ENCODE measurements at regions not wholly inside any gene's neighbourhood (a gene's known extent, or its start where the extent isn't known, plus 50 kb on each side); places are given as distances from the start of the nearest gene placed in this dataset.

DNA sequence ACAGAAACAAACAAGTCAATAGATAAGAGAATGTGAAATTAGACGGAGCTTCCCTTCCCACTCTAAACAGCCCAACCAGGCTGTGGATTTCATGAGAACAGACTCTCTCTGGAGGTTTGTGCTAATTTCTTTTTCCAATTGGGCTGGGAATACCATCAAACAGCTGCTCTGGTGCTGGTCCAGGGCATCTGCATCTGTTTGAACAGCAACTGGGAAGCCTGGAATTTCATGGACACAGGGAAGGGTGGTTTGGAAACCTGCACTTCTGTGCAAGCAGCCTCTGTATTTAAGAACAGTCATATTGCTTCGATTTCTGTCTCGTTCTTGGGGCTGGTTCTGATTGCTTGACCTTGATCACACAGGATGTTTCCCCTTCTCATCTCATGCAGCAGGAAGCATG lies 88.7 kb downstream of the FOXL1 start:
- POLR2A ChIA-PET (ENCODE audit: low non-redundant PET), result no interaction called here
- TF ChIP-seq, protein P1, sequence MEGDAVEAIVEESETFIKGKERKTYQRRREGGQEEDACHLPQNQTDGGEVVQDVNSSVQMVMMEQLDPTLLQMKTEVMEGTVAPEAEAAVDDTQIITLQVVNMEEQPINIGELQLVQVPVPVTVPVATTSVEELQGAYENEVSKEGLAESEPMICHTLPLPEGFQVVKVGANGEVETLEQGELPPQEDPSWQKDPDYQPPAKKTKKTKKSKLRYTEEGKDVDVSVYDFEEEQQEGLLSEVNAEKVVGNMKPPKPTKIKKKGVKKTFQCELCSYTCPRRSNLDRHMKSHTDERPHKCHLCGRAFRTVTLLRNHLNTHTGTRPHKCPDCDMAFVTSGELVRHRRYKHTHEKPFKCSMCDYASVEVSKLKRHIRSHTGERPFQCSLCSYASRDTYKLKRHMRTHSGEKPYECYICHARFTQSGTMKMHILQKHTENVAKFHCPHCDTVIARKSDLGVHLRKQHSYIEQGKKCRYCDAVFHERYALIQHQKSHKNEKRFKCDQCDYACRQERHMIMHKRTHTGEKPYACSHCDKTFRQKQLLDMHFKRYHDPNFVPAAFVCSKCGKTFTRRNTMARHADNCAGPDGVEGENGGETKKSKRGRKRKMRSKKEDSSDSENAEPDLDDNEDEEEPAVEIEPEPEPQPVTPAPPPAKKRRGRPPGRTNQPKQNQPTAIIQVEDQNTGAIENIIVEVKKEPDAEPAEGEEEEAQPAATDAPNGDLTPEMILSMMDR (conservative IDR thresholded peaks at IDR 0.05; ENCODE audit: low read depth), result no peak
- no peak overlapping the region for H3K27ac ChIP-seq
- CTCF ChIA-PET, result no interaction called here
- no peak for DNase-seq (ENCODE audit: low spot score)

DNA sequence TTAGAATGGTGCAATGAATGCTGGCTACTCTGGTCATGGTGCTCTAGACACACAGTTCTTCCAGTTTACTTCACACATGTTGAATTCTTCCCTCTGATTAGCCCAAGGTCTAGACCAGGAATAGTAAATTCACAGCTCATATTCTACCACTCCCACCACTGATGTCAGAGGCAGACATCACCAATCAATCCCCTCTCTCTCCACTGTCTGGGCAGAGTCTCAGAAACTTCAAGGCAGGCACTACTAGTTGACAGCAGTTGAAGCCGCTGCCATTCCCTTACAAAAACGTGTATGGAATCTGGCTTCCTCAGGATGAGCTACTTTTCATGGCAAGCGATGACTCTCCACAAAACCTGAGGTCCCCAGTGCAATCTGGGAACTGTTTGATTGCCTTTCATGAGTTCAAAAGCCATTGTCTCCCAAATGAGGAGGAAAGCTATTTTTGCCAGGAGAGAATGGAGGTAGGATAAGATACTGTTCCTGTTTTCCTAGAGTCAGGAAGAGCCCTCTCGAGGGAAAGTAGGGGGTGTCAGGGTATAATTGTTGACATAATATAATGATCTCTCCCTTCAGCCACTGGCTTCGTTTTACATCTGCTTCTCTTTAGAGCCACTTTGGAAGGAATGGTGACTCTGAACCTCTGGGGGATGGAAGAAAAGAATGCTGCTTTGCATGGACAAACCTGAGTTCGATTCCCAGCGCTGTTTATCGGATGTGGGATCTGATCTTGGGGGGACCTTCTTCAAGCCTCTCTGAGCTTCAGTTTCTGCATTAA lies 90.0 kb downstream of the FOXL1 start:
- CTCF ChIA-PET, result interaction anchor here (0.5 to 0.7 kb wide), 2 partner anchors 9 to 157 kb away, joined by 3 read pairs; no protein-coding TSS in a partner anchor
- no peak overlapping the region for H3K27ac ChIP-seq

DNA sequence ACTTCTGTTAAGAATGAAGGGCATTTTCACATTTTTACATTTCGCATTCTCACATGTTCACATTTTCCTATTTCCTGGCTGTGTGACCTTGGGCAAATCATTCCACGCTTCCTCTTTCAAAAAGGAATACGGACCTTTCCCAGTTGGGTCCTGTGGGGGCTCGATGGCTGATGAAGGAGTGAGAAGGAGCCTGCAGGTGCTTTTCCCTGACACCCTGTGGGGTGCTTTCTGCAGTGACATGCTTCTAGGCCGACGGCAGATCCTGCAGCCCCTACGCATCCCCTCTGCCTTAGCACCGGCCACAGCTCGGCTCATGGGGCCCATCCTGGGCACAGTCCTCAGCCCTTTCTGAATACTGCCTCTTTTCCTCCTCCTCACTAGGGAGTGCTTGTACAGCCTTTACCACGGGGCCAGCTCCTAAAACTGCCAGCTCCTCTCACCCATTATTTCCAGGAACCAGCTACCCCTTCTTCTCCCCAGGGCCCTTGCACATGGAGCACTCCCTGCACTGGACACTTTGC lies 91.0 kb downstream of the FOXL1 start:
- DNase-seq (ENCODE audit: low spot score), result no peak
- POLR2A ChIA-PET (ENCODE audit: low non-redundant PET), result no interaction called here
- TF ChIP-seq, protein P1 (conservative IDR thresholded peaks at IDR 0.05; ENCODE audit: low read depth), result no peak
- CTCF ChIA-PET, result no interaction called here
- H3K27ac ChIP-seq, result no peak overlapping the region

More for the DNA sequence above, 90.0 kb downstream of the FOXL1 start:
- TF ChIP-seq, protein P1 (conservative IDR thresholded peaks at IDR 0.05; ENCODE audit: low read depth), result no peak
- no peak for DNase-seq (ENCODE audit: low spot score)
- POLR2A ChIA-PET (ENCODE audit: low non-redundant PET), result no interaction called here

DNA sequence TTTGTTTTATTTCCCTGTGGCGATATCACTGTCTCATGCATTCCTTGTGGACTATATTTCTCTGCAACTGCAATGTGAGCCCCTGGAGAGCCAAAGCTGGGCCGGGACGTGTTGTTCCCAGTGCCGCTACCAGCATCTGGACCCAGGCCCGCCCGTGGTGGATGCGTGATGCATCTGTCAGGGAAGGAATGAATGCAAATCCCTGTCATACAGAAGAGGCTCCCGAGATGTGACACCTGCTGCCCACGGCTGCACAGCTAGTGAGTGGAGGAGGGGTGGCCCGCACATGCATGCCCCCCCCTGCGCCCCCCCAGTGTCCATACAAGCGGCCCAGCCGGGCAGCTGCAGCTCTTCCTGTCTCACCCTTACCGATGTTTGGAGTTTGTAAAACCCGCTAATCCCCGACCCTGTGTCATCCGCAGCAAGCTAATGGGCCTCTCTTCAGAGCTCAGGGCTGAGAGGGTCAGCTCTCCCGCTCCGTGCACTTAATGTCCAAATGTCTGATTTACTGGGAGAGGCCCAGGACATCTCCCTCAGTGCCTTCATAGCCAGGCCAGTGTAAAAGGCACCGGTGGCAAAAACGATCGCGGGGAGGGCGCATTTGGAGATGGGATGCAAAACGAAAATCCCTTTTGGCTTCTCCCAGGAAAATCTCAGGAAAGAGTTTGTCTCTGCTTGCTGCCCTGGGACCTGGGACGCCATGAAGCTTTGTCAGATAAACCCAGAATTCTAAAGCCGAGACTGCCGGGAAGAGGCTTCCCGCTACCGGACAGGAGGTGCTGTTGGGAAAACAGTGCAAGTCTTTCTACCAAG lies 91.8 kb downstream of the FOXL1 start:
- TF ChIP-seq, protein P1 (conservative IDR thresholded peaks at IDR 0.05; ENCODE audit: low read depth), result no peak
- no peak overlapping the region for H3K27ac ChIP-seq
- DNase-seq (ENCODE audit: low spot score), result no peak
- ChIA-PET POLR2A (ENCODE audit: low non-redundant PET) (no interaction called here), CTCF (no interaction called here)

DNA sequence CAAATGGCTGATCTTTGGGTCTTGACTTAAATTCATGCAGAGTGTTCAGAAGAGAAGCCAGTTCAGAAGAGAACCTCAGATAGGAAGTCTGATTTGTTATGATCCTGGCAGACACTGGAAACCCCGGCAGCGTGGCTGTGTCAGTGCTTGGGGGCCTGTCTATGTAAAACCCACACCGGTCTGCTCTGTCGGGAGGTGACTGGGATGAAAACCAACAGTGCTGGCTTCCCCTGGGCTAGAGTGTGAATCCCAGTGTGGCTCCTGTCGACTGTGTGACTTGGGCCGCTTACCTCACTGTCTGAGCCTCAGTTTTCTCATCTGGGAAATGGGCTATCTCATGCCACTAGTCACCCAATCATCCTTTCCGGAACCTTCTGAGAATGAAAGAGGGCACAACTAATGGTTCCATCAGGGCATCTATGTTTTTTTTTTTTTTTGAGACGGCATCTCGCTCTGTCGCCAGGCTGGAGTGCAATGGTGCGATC lies 92.4 kb downstream of the FOXL1 start:
- ChIA-PET CTCF (no interaction called here), POLR2A (ENCODE audit: low non-redundant PET) (no interaction called here)
- no peak for DNase-seq (ENCODE audit: low spot score)
- H3K27ac ChIP-seq, result no peak overlapping the region
- TF ChIP-seq, protein P1 (conservative IDR thresholded peaks at IDR 0.05; ENCODE audit: low read depth), result no peak

DNA sequence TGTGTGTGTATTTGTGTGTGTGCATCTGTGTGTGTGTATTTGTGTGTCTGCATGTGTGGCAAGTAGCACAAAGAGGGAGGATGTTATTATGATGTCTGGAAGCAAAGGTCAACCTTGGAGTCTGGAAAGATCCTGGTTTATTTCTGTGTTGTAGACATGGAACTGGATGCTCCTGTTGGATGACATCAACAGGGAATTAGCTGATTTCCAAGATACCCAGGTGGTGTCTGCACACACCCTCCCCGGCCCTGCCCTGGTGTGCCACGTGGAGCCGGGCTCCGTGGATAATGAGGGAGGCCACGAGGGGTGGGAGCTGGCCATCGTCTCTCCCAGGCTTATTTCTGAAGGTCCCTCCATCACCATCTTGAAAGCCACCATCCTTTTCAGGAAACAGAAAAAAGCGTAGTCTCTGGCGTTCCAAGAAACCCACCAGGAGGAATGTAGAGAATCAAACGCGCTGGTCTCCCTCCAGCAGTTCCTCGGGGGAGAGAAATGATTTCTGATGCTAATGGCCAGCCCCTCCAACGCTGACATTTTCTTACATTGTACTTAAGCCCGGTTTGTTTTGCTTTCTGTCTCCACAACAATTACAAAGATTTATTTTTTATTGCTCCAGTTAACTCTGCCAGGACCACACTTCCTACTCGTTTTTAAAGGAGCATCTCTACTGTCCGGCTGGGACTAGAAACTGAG lies 93.3 kb downstream of the FOXL1 start:
- DNase-seq (ENCODE audit: low spot score), result no peak
- ChIA-PET CTCF (interaction anchor here (0.6 kb wide), 1 partner anchor 101 kb away, joined by 3 read pairs; no protein-coding TSS in a partner anchor), POLR2A (ENCODE audit: low non-redundant PET) (no interaction called here)
- H3K27ac ChIP-seq, result no peak overlapping the region
- TF ChIP-seq, protein P1 (conservative IDR thresholded peaks at IDR 0.05; ENCODE audit: low read depth), result no peak

Measured in RWPE1 (cell line).